ENCODE measurements at regions not wholly inside any gene's neighbourhood (a gene's known extent, or its start where the extent isn't known, plus 50 kb on each side); places are given as distances from the start of the nearest gene placed in this dataset.
A peak's percentile ranks its signal among the peaks of the same experiment; 100 is the strongest.
"Not testable (repeated sequence)": the region's sequence is repeated elsewhere in the genome, so short reads cannot be mapped to it uniquely, and the experiment has no call there.

- not testable (repeated sequence) for H3K27ac ChIP-seq; H3K27me3 ChIP-seq (replicated peaks in 1 of 7)
These were observed 1239.6 kb upstream of the USP9Y start for GRCh38 chrY:11461406-11461805.

GRCh38 chrY:11466778-11467177 lies 1234.3 kb upstream of the USP9Y start:
- WGBS, 5 donors: 0 to 14% (median 7%) methylated on average over 1 to 5 of the region's 5 CpGs; no CpG with 5 or more reads in 1 of the 5 donors
- DNase-seq; H3K9me3 ChIP-seq; H3K27ac ChIP-seq; H3K4me3 ChIP-seq; H3K27me3 ChIP-seq (replicated peaks in 1 of 7); H3K36me3 ChIP-seq; intact Hi-C loops (cut with DNase I; ENCODE audit: low total_unique reads); H3K4me1 ChIP-seq: not testable (repeated sequence)

More at GRCh38 chrY:11461406-11461805, 1239.6 kb upstream of the USP9Y start:
- TF ChIP-seq, protein P1, sequence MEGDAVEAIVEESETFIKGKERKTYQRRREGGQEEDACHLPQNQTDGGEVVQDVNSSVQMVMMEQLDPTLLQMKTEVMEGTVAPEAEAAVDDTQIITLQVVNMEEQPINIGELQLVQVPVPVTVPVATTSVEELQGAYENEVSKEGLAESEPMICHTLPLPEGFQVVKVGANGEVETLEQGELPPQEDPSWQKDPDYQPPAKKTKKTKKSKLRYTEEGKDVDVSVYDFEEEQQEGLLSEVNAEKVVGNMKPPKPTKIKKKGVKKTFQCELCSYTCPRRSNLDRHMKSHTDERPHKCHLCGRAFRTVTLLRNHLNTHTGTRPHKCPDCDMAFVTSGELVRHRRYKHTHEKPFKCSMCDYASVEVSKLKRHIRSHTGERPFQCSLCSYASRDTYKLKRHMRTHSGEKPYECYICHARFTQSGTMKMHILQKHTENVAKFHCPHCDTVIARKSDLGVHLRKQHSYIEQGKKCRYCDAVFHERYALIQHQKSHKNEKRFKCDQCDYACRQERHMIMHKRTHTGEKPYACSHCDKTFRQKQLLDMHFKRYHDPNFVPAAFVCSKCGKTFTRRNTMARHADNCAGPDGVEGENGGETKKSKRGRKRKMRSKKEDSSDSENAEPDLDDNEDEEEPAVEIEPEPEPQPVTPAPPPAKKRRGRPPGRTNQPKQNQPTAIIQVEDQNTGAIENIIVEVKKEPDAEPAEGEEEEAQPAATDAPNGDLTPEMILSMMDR (IDR thresholded peaks at IDR 0.05 in 8 of 11, conservative IDR thresholded peaks at IDR 0.05 in 3 of 11): peak in 3 of 11 experiments; percentile 9 to 32 (median 27)
- H3K36me3 ChIP-seq; DNase-seq; H3K4me3 ChIP-seq; H3K9me3 ChIP-seq; H3K4me1 ChIP-seq; intact Hi-C loops (cut with DNase I; ENCODE audit: low total_unique reads): not testable (repeated sequence)
- 14 to 18% (median 16%) methylated on average over 4 of the region's 4 CpGs; no CpG with 5 or more reads in 2 of the 5 donors for WGBS, 5 donors

Measured in spleen (tissue), 11 donors.